Iris pigment epithelial cell (primary cell): ENCODE measurements at regions not wholly inside any gene's neighbourhood (a gene's known extent, or its start where the extent isn't known, plus 50 kb on each side); places are given as distances from the start of the nearest gene placed in this dataset.
"Not testable (repeated sequence)": the region's sequence is repeated elsewhere in the genome, so short reads cannot be mapped to it uniquely, and the experiment has no call there.

ENCODE experiments used
- DNase-seq: peaks from one replicate; pipeline ENCODE4 v3.0.0-alpha.2; 2011; ENCODE audit warnings: low read depth

GRCh38 chr12:31216479-31216878, 109.5 kb downstream of the SINHCAF start:
- DNase-seq, result no peak

- no peak for DNase-seq
These were observed 108.4 kb downstream of the SINHCAF start for GRCh38 chr12:31217356-31218130.

- DNase-seq, result no peak
These were observed 107.5 kb downstream of the SINHCAF start for GRCh38 chr12:31218203-31219025.

- DNase-seq, result no peak
These were observed 106.4 kb downstream of the SINHCAF start for GRCh38 chr12:31219521-31219920.

- DNase-seq, result no peak
These were observed 105.9 kb downstream of the SINHCAF start for GRCh38 chr12:31220061-31220460.

- peak; percentile 80 for DNase-seq
These were observed 105.1 kb downstream of the SINHCAF start for GRCh38 chr12:31220633-31221550.

- DNase-seq, result no peak
These were observed 104.4 kb downstream of the SINHCAF start for GRCh38 chr12:31221551-31221945.

- no peak for DNase-seq
These were observed 103.2 kb downstream of the SINHCAF start for GRCh38 chr12:31222620-31223222.

GRCh38 chr12:31223640-31224039, 102.3 kb downstream of the SINHCAF start:
- DNase-seq, result not testable (repeated sequence)

GRCh38 chr12:31224768-31225448, 101.0 kb downstream of the SINHCAF start:
- DNase-seq, result no peak

- DNase-seq, result no peak
These were observed 100.1 kb downstream of the SINHCAF start for GRCh38 chr12:31225656-31226535.

GRCh38 chr12:31226639-31227038, 99.3 kb downstream of the SINHCAF start:
- DNase-seq, result no peak

- DNase-seq, result no peak
These were observed 98.5 kb downstream of the SINHCAF start for GRCh38 chr12:31227401-31227981.

- no peak for DNase-seq
These were observed 96.8 kb downstream of the SINHCAF start for GRCh38 chr12:31228811-31229792.

GRCh38 chr12:31230004-31230403, 95.9 kb downstream of the SINHCAF start:
- DNase-seq, result no peak
